ENCODE measurements at regions not wholly inside any gene's neighbourhood (a gene's known extent, or its start where the extent isn't known, plus 50 kb on each side); places are given as distances from the start of the nearest gene placed in this dataset.

GRCh38 chr3:162845918-162846317 is 1349.3 kb downstream of the OTOL1 start:
- no peaks in the 10 kb centered on the region for H3K27me3 Mint-ChIP-seq (ENCODE audit: low read depth)
- no peak overlapping the region for H3K18ac ChIP-seq (ENCODE audit: insufficient read length, low read depth, low read length)
- H3T11ph ChIP-seq (ENCODE audit: low read length), result no peak overlapping the region
- no peaks in the 10 kb centered on the region for H3K9me3 ChIP-seq (ENCODE audit: control insufficient read depth, low read depth, low read length)
- H2BK15ac ChIP-seq (ENCODE audit: low read depth, low read length), result no peak overlapping the region
- no peaks in the 10 kb centered on the region for H3K4me1 Mint-ChIP-seq
- no peak overlapping the region for H3K4me3 Mint-ChIP-seq
- H3K9me3 Mint-ChIP-seq, result no peaks in the 10 kb centered on the region; a peak in 1 of 5 replicates
- H2BK20ac ChIP-seq (ENCODE audit: low read depth, low read length, poor library complexity, severe bottlenecking), result no peak overlapping the region
- H3K4ac ChIP-seq (ENCODE audit: low read depth, low read length), result no peak overlapping the region
- WGBS (ENCODE audit: extremely low coverage, insufficient read length, low lambda C conversion rate), result no CpG with 5 or more reads among the region's 6 CpGs
- no peak overlapping the region for H4K5ac ChIP-seq (ENCODE audit: insufficient read length, low read depth, low read length)
- no peak overlapping the region for H2AFZ ChIP-seq (ENCODE audit: low read length)
- no peak overlapping the region for H3K27ac Mint-ChIP-seq
- H3K23ac ChIP-seq (ENCODE audit: insufficient read length, low read depth, low read length), result no peak overlapping the region
- H3K23me2 ChIP-seq (ENCODE audit: insufficient read length, low read depth, low read length, poor library complexity, severe bottlenecking), result no peaks in the 10 kb centered on the region
- no peak overlapping the region for H2BK12ac ChIP-seq (ENCODE audit: insufficient read length, low read depth, low read length)
- no peak overlapping the region for H3K14ac ChIP-seq (ENCODE audit: insufficient read depth, low read length)
- H4K20me1 ChIP-seq (ENCODE audit: control insufficient read depth, insufficient read depth, insufficient read length), result no peaks in the 10 kb centered on the region
- H3K79me2 ChIP-seq (ENCODE audit: insufficient read depth, low read length), result no peaks in the 10 kb centered on the region
- H3K36me3 Mint-ChIP-seq (ENCODE audit: insufficient read depth in 1 of 3, low read depth in 3 of 3), result no peaks in the 10 kb centered on the region
- H3K27ac ChIP-seq (ENCODE audit: insufficient read length, low read depth, low read length), result no peak overlapping the region
- H3K27me3 ChIP-seq (ENCODE audit: insufficient read depth, low read length), result no peaks in the 10 kb centered on the region
- H3K56ac ChIP-seq (ENCODE audit: insufficient read length, low read depth, low read length), result no peak overlapping the region
- H3K4me1 ChIP-seq (ENCODE audit: insufficient read depth, low read length), result no peaks in the 10 kb centered on the region
- no peak overlapping the region for H2AK5ac ChIP-seq (ENCODE audit: insufficient read length, low read length)
- H4K91ac ChIP-seq (ENCODE audit: insufficient read length, low read depth, low read length), result no peak overlapping the region
- no peaks in the 10 kb centered on the region for H3K79me1 ChIP-seq (ENCODE audit: insufficient read depth, low read depth, low read length, poor library complexity, severe bottlenecking)
- H2BK120ac ChIP-seq (ENCODE audit: low read depth, low read length, poor library complexity, severe bottlenecking), result no peak overlapping the region
- no peak overlapping the region for H2BK5ac ChIP-seq (ENCODE audit: insufficient read length, low read length)
- H3K4me2 ChIP-seq (ENCODE audit: insufficient read depth, insufficient read length, low read length), result no peak overlapping the region
- no peak overlapping the region for H4K8ac ChIP-seq (replicated peaks; ENCODE audit: insufficient read length, low read depth, low read length)
- TF ChIP-seq CTCF (conservative IDR thresholded peaks at IDR 0.05), result no peak
- no peak for DNase-seq
- H3K9ac ChIP-seq (ENCODE audit: extremely low read depth, insufficient read length, low read length), result no peak overlapping the region

Data from H9 (cell line).